Mucosa of rectum (tissue), 2 donors: ENCODE measurements at regions not wholly inside any gene's neighbourhood (a gene's known extent, or its start where the extent isn't known, plus 50 kb on each side); places are given as distances from the start of the nearest gene placed in this dataset.

ENCODE experiments used
- H3K27ac ChIP-seq, 2 donors: one replicate each; pipeline ENCODE4 v1.7.0; 2013; ENCODE audit warnings: inconsistent platforms in 2 of 2, low read depth in 2 of 2, low read length in 2 of 2
- H3K27me3 ChIP-seq, 2 donors: one replicate each; pipeline ENCODE4 v1.7.0; 2013; ENCODE audit warnings: low read length in 2 of 2; ENCODE audit not compliant: control insufficient read depth in 2 of 2, insufficient read depth in 2 of 2
- H3K36me3 ChIP-seq, 2 donors: one replicate each; pipeline ENCODE4 v1.7.0; 2013; ENCODE audit warnings: low read length in 2 of 2; ENCODE audit not compliant: control insufficient read depth in 2 of 2, insufficient read depth in 2 of 2
- H3K4me1 ChIP-seq, 2 donors: one replicate each; pipeline ENCODE4 v1.7.0; 2013; ENCODE audit warnings: low read length in 2 of 2, mild to moderate bottlenecking in 1 of 2; ENCODE audit not compliant: control insufficient read depth in 2 of 2, insufficient read depth in 2 of 2
- H3K4me3 ChIP-seq, 2 donors: one replicate each; pipeline ENCODE4 v1.7.0; 2013; ENCODE audit warnings: low read length in 2 of 2
- H3K9ac ChIP-seq, 2 donors: one replicate each; pipeline ENCODE4 v1.7.0; 2013; ENCODE audit warnings: low read length in 2 of 2, low read depth in 1 of 2, mild to moderate bottlenecking in 1 of 2
- H3K9me3 ChIP-seq, 2 donors: one replicate each; pipeline ENCODE4 v1.7.0; 2013; ENCODE audit warnings: low read length in 2 of 2; ENCODE audit not compliant: control insufficient read depth in 2 of 2
- donor health status: healthy.
- donor health status: Normal muscosa, but diverticular disease.

DNA sequence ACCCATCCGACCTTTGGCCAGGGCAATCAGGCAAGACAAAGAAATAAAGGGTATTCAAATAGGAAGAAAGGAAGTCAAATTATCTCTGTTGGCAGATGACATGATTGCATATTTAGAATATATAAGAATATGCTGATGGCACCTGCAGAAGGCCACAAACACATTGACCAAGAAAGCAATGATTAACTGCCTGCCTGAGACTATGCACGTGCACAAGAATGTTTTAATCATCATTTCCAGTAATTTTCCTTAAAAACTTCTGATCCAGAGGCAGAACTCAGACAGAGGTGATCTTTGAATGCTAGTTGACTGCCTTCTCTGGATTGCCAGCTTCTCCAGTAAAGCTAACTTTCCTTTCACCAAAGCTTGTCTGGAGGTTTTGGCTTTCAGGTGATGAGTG, 260.2 kb downstream of the DTWD2 start:
- H3K27me3 ChIP-seq, result no peaks in the 10 kb centered on the region

DNA sequence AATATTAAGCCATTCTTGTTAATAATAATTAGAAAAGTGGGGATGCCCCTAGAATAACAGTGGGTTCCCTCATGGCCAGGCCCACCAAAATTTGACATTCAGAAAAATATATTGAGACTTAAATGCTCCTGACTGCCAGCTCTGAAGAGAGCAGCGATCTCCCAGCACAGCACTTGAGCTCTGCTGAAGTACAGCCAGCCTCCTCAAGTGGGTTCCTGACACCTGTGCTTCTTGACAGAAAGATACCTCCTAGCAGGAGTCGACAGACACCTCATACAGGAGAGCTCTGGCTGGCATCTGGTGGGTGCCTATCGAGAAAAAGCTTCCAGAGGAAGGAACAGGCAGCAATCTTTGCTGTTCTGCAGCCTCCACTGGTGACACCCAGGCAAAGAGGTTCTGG, 261.5 kb downstream of the DTWD2 start:
- H3K27me3 ChIP-seq, result no peaks in the 10 kb centered on the region
- no peaks in the 10 kb centered on the region for H3K4me1 ChIP-seq
- H3K4me3 ChIP-seq, result no peak overlapping the region
- H3K27ac ChIP-seq, result no peak overlapping the region
- H3K9me3 ChIP-seq, result no peaks in the 10 kb centered on the region
- H3K36me3 ChIP-seq, result no peaks in the 10 kb centered on the region
- no peak overlapping the region for H3K9ac ChIP-seq

More for the DNA sequence above, 260.2 kb downstream of the DTWD2 start:
- H3K4me3 ChIP-seq, result no peak overlapping the region
- H3K9ac ChIP-seq, result no peak overlapping the region
- H3K4me1 ChIP-seq, result no peaks in the 10 kb centered on the region
- H3K9me3 ChIP-seq, result no peaks in the 10 kb centered on the region
- H3K27ac ChIP-seq, result no peak overlapping the region
- H3K36me3 ChIP-seq, result no peaks in the 10 kb centered on the region

DNA sequence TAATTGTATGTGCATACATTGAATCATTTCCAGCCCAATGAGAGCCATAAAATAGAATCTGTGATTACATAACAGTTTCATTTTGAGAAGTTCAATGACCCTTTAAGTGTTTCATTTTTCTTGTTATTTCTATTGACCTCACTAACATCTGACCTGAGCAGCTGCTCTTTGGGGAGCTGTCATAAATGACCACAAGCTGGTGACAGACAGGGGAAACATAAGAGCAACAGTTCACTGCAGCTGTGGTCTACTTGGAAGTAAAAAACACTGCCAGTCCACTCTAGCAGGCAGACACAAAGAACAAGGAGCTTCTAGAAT, 265.4 kb downstream of the DTWD2 start:
- Histone ChIP-seq H3K36me3 (no peaks in the 10 kb centered on the region), H3K4me1 (no peaks in the 10 kb centered on the region), H3K27me3 (no peaks in the 10 kb centered on the region), H3K4me3 (no peak overlapping the region), H3K9ac (no peak overlapping the region), H3K27ac (no peak overlapping the region), H3K9me3 (no peaks in the 10 kb centered on the region)

DNA sequence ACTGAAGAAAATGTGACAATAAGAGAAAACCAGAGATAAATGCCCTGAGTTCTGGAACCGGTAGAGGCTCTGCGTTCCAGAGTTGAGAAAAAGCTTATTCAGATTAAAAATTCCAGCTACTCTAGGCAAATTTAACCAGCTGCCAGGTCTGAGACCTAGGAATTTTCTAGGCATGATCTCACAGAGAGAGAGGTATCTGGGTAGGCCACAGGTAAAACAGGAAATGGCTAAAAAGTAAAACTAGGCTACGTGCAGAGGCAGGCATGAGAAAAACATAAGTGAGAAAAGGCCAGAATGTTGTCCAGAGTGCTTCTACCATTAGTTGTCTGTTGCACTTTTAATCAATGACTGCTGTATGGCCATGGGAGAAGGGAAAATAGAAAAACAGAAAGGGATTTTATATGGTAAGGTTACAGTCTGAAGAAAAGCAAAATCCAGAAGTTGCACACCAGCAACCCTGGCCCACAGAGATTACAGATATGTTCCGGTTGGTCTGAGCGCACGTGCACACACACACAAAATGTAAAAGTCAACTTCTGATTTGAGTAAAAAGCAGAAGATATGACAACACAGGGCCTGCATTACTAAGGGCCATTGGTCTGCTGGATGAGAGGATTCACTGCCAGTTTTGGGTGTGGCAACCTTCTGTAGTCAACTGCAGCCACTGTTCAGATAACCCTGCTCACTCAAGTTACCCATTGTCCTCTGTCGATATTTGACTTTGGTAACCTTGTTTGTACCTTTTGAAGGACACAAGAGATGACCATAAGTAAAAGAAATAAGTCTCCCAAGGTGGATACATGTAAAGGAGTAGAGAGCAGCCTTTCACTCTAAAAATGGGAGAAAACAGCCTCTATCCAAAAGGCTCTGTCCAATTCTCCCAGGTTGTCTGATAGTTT, 266.0 kb downstream of the DTWD2 start:
- H3K27me3 ChIP-seq, result no peaks in the 10 kb centered on the region
- H3K4me1 ChIP-seq, result no peaks in the 10 kb centered on the region
- H3K36me3 ChIP-seq, result no peaks in the 10 kb centered on the region
- H3K27ac ChIP-seq, result no peak overlapping the region
- H3K9ac ChIP-seq, result no peak overlapping the region
- no peak overlapping the region for H3K4me3 ChIP-seq
- H3K9me3 ChIP-seq, result no peaks in the 10 kb centered on the region

DNA sequence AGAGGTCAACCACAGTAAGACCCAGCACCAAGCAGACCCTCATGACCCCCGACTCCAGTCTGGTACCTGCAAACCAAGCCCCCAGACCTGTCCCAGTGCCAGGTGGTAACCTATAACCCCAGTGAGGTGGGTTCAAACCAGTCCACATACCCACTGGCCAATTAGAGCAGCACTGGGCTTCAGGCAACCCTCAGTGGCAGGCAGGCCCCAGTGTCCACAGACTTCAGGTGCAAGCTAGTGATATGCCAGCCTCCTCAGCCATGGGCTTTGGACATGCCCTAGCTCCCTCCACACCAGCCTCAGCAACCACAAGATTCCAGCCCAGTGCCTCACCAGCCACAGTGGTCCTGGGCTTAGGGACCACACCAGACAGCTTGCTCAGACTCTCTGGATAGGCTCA, 276.6 kb downstream of the DTWD2 start:
- Histone ChIP-seq H3K36me3 (no peaks in the 10 kb centered on the region), H3K27ac (no peak overlapping the region), H3K9me3 (peaks cover 0 to 3% of the 10 kb centered on the region in 2 donors), H3K4me1 (no peaks in the 10 kb centered on the region), H3K27me3 (no peaks in the 10 kb centered on the region), H3K9ac (no peak overlapping the region), H3K4me3 (no peak overlapping the region)

DNA sequence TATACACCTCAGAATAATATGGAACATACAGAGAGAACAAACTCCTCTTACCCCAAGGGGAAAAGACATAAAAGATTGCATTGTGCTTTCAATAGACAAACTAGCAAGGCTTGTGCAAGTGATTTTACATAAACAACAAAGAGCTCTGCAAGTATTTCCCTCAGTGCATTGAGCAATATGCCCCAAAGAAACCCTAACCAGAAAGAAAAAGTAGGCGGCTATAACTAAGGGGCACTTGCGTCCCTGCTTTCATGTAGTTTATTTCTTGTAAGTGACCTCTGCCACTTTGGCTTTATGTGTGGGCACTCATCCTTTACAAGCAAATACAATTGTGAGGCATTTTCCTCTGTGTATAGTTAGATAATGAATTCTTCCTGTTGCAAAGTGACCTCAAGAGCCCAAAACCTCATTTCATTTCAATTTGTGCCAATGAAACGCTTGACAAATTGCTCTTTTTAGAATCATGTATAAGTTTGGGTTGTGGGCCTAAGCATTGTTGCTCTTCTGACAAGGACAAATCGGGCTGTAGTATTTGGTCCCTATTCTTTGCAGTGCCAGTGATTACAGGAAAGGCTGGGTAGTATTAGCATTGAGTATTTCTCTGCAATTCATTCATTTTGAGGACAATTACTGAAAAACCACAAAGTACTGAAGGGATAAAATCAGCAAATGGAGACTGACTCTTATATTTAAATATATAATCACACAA, 282.2 kb downstream of the DTWD2 start:
- H3K27me3 ChIP-seq, result no peaks in the 10 kb centered on the region
- no peaks in the 10 kb centered on the region for H3K36me3 ChIP-seq
- no peak overlapping the region for H3K27ac ChIP-seq
- no peak overlapping the region for H3K4me3 ChIP-seq
- no peaks in the 10 kb centered on the region for H3K4me1 ChIP-seq
- H3K9me3 ChIP-seq, result no peaks in the 10 kb centered on the region
- H3K9ac ChIP-seq, result no peak overlapping the region

DNA sequence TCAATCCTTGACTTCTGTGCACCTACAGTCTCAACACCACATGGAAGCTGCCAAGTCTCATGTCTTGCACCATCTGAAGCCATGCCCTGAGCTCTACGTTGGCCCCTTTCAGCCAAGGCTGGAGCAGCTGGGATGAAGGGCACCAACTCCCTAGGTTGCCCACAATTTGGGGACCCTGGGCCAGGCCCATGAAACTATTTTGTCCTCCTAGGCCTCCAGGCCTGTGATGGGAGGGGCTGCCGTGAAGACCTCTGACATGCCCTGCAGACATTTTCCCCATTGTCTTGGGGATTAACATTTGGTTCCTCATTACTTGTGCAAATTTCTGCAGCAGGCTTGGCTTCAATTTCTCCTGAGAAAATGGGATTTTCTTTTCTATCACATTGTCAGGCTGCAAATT, 285.1 kb downstream of the DTWD2 start:
- no peak overlapping the region for H3K27ac ChIP-seq
- H3K4me1 ChIP-seq, result no peaks in the 10 kb centered on the region
- H3K9me3 ChIP-seq, result no peaks in the 10 kb centered on the region
- H3K4me3 ChIP-seq, result no peak overlapping the region
- no peaks in the 10 kb centered on the region for H3K27me3 ChIP-seq
- H3K36me3 ChIP-seq, result no peaks in the 10 kb centered on the region
- no peak overlapping the region for H3K9ac ChIP-seq

DNA sequence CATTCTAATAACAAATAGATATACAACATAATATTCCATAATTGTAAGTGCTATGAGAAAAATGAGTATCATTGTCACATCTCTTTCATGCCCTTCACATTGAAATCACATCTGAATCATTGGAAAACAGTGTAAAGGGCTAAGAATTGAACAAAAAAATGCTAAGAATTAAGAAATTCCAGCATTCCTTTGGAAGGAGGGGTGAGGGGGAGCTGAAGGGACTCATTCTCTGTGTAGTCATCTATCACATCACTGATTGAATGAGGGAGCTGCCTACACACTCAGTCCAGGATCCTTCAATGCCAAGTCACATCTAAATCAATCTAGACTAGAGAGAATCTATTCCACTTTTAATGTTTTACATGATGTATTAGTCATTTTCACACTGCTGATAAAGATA, 286.6 kb downstream of the DTWD2 start:
- H3K9ac ChIP-seq, result no peak overlapping the region
- H3K9me3 ChIP-seq, result no peaks in the 10 kb centered on the region
- H3K27me3 ChIP-seq, result no peaks in the 10 kb centered on the region
- H3K36me3 ChIP-seq, result no peaks in the 10 kb centered on the region
- no peak overlapping the region for H3K4me3 ChIP-seq
- no peak overlapping the region for H3K27ac ChIP-seq
- H3K4me1 ChIP-seq, result no peaks in the 10 kb centered on the region

DNA sequence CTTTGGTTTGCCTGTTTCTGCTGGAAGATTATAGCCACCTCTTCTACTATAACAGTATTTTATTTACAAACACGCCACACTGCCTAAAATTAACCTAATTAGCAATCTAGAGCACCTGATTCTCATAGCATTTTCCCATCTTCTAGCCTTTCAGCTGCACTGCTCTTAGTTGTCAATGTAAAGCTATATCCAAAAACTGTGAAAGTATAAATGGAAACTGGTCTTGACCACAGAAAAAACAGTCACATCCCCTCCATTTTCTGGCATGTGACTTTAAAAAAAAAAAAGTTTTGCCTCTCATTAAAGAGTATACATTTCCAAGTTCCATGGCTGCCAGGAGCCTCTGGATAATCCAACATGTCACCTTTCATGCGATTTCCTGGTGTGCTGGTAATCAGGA, 287.8 kb downstream of the DTWD2 start:
- no peak overlapping the region for H3K9ac ChIP-seq
- H3K4me3 ChIP-seq, result no peak overlapping the region
- H3K27me3 ChIP-seq, result no peaks in the 10 kb centered on the region
- no peaks in the 10 kb centered on the region for H3K9me3 ChIP-seq
- H3K27ac ChIP-seq, result no peak overlapping the region
- no peaks in the 10 kb centered on the region for H3K36me3 ChIP-seq
- no peaks in the 10 kb centered on the region for H3K4me1 ChIP-seq

DNA sequence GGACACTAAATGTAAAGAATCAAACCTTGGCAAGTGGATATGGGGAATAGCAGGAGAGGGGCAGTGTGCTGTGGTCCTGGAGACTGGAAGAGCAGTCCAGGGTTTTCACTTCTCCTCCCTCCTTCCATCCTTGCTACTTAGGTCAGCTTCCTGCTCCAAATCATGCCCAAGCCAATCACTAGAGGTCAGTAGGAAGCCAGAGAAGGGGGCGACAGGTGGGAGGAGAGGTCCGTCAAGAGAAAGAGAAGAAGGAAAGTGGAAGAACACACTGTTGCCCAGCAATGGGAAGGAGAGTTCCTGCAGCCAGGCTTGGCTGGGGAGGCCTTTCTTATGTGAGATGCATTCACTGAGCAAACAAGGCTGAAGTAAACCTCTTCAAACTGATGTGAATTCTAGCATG, 289.6 kb downstream of the DTWD2 start:
- Histone ChIP-seq H3K27ac (no peak overlapping the region), H3K4me3 (no peak overlapping the region), H3K36me3 (no peaks in the 10 kb centered on the region), H3K9me3 (no peaks in the 10 kb centered on the region), H3K4me1 (no peaks in the 10 kb centered on the region), H3K9ac (no peak overlapping the region), H3K27me3 (no peaks in the 10 kb centered on the region)
